Gastrocnemius medialis (tissue), 4 donors: ENCODE measurements at regions not wholly inside any gene's neighbourhood (a gene's known extent, or its start where the extent isn't known, plus 50 kb on each side); places are given as distances from the start of the nearest gene placed in this dataset.

Experiments
- CTCF ChIP-seq, 5 experiments: fragments of 450-650 bp in 3 of 5; fragments of 200-600 bp in 2 of 5; sonication (generic) in 2 of 5; IDR thresholded peaks in 4 of 5; conservative IDR thresholded peaks in 1 of 5; 1 replicate in 4 of 5; 2 replicates in 1 of 5; pipeline ENCODE4 v1.5.1; 2016 to 2019; ENCODE audit warnings: antibody characterized with exemption in 5 of 5, mild to moderate bottlenecking in 3 of 5, moderate library complexity in 3 of 5
- POLR2A ChIP-seq, 2 donors: fragments of 450-650 bp; IDR thresholded peaks; one replicate each; pipeline ENCODE4 v1.6.1; 2017; ENCODE audit warnings: antibody characterized with exemption in 2 of 2, mild to moderate bottlenecking in 2 of 2, moderate library complexity in 2 of 2

GRCh38 chr2:16243411-16243996 is 303.2 kb downstream of the MYCN start:
- no peak for TF ChIP-seq POLR2A (IDR thresholded peaks at IDR 0.05)
- no peak for TF ChIP-seq CTCF (IDR thresholded peaks at IDR 0.05 in 4 of 5, conservative IDR thresholded peaks at IDR 0.05 in 1 of 5)
